Trophoblast cell (in vitro differentiated cells and primary cell): ENCODE measurements at regions not wholly inside any gene's neighbourhood (a gene's known extent, or its start where the extent isn't known, plus 50 kb on each side); places are given as distances from the start of the nearest gene placed in this dataset.

Source experiments
- DNase-seq, 2 donors: peaks; one replicate each; pipeline ENCODE4 v3.0.0-alpha.2; 2016
- H2AFZ ChIP-seq: 2 replicates; pipeline ENCODE4 v1.6.1; 2013; ENCODE audit warnings: low read length, moderate library complexity, mild to moderate bottlenecking; ENCODE audit not compliant: insufficient read depth, poor library complexity
- H2AK5ac ChIP-seq: 2 replicates; pipeline ENCODE4 v1.6.1; 2013; ENCODE audit warnings: mild to moderate bottlenecking, low read length
- H2BK120ac ChIP-seq: 2 replicates; pipeline ENCODE4 v1.6.1; 2013; ENCODE audit warnings: low read length, mild to moderate bottlenecking, moderate library complexity; ENCODE audit not compliant: insufficient read depth, poor library complexity
- H2BK12ac ChIP-seq: 2 replicates; pipeline ENCODE4 v1.6.1; 2013; ENCODE audit warnings: mild to moderate bottlenecking, low read length, moderate library complexity
- H2BK5ac ChIP-seq: 2 replicates; pipeline ENCODE4 v1.6.1; 2013; ENCODE audit warnings: low read length, low read depth, moderate library complexity, mild to moderate bottlenecking; ENCODE audit not compliant: poor library complexity
- H3K14ac ChIP-seq: 2 replicates; pipeline ENCODE4 v1.6.1; 2013; ENCODE audit warnings: mild to moderate bottlenecking, low read length
- H3K18ac ChIP-seq: 2 replicates; pipeline ENCODE4 v1.6.1; 2013; ENCODE audit warnings: mild to moderate bottlenecking, low read length
- H3K23ac ChIP-seq: 2 replicates; pipeline ENCODE4 v1.6.1; 2013; ENCODE audit warnings: low read length
- H3K27ac ChIP-seq: 2 replicates; pipeline ENCODE4 v1.5.1; 2013; ENCODE audit warnings: low read depth, mild to moderate bottlenecking, inconsistent platforms, low read length, moderate library complexity
- H3K27me3 ChIP-seq: 2 replicates; pipeline ENCODE4 v1.6.1; 2013; ENCODE audit warnings: inconsistent platforms, mild to moderate bottlenecking, low read length, moderate library complexity; ENCODE audit not compliant: insufficient read depth
- H3K36me3 ChIP-seq, 2 experiments: 1 replicate in 1 of 2; 2 replicates in 1 of 2; pipeline ENCODE4 v1.6.1; 2013; ENCODE audit warnings: low read length in 2 of 2, mild to moderate bottlenecking in 2 of 2, moderate library complexity in 1 of 2; ENCODE audit not compliant: insufficient read depth in 2 of 2, control insufficient read depth in 1 of 2
- H3K4ac ChIP-seq: 2 replicates; pipeline ENCODE4 v1.6.1; 2013; ENCODE audit warnings: low read depth, mild to moderate bottlenecking, low read length, moderate library complexity
- H3K4me1 ChIP-seq, 2 experiments: 1 replicate in 1 of 2; 2 replicates in 1 of 2; pipeline ENCODE4 v1.6.1; 2013; ENCODE audit warnings: low read length in 2 of 2, mild to moderate bottlenecking in 2 of 2, moderate library complexity in 1 of 2; ENCODE audit not compliant: insufficient read depth in 2 of 2, control insufficient read depth in 1 of 2
- H3K4me2 ChIP-seq: 2 replicates; pipeline ENCODE4 v1.6.1; 2013; ENCODE audit warnings: inconsistent platforms, mild to moderate bottlenecking, low read length, moderate library complexity
- H3K4me3 ChIP-seq: 2 replicates; pipeline ENCODE4 v1.5.1; 2013; ENCODE audit warnings: mild to moderate bottlenecking, low read depth, low read length, inconsistent platforms
- H3K79me1 ChIP-seq: one replicate; pipeline ENCODE4 v1.6.1; 2013; ENCODE audit warnings: low read length
- H3K79me2 ChIP-seq: 2 replicates; pipeline ENCODE4 v1.6.1; 2013; ENCODE audit warnings: low read length, mild to moderate bottlenecking; ENCODE audit not compliant: control insufficient read depth, insufficient read depth, poor library complexity
- H3K9ac ChIP-seq: 2 replicates; pipeline ENCODE4 v1.6.1; 2013; ENCODE audit warnings: mild to moderate bottlenecking, low read length
- H3K9me3 ChIP-seq: 2 replicates; pipeline ENCODE4 v1.6.1; 2013; ENCODE audit warnings: low read depth, mild to moderate bottlenecking, control low read depth, inconsistent platforms, low read length; ENCODE audit not compliant: insufficient read depth
- H4K12ac ChIP-seq: 2 replicates; pipeline ENCODE4 v1.6.1; 2013; ENCODE audit warnings: low read depth, mild to moderate bottlenecking, low read length, moderate library complexity
- H4K8ac ChIP-seq: 2 replicates; pipeline ENCODE4 v1.6.1; 2013; ENCODE audit warnings: low read depth, mild to moderate bottlenecking, low read length, moderate library complexity
- H4K91ac ChIP-seq: one replicate; pipeline ENCODE4 v1.6.1; 2013; ENCODE audit warnings: low read depth, mild to moderate bottlenecking, low read length, moderate library complexity
- WGBS: extraction: QIAGEN DNeasy Blood & Tissue Kit; methylation state at CpG from one replicate; pipeline ENCODE4 v1.1.7; 2013; ENCODE audit warnings: missing lambda C conversion rate; ENCODE audit not compliant: insufficient read length, insufficient coverage; ENCODE audit errors: extremely low coverage; 5-methylcytosine and 5-hydroxymethylcytosine counted together

- Histone ChIP-seq H4K12ac (no peak overlapping the region), H4K8ac (no peak overlapping the region), H3K9me3 (no peaks in the 10 kb centered on the region), H3K27me3 (no peaks in the 10 kb centered on the region), H2AFZ (no peak overlapping the region), H3K36me3 (no peaks in the 10 kb centered on the region), H3K4ac (no peak overlapping the region), H3K18ac (no peak overlapping the region), H2BK120ac (no peak overlapping the region), H3K4me2 (no peak overlapping the region), H3K14ac (no peak overlapping the region), H3K9ac (no peak overlapping the region), H3K23ac (no peak overlapping the region), H2BK12ac (no peak overlapping the region), H2AK5ac (no peak overlapping the region), H2BK5ac (no peak overlapping the region), H3K27ac (no peak overlapping the region), H3K4me3 (no peak overlapping the region), H3K4me1 (no peaks in the 10 kb centered on the region), H3K79me1 (no peaks in the 10 kb centered on the region), H3K79me2 (no peaks in the 10 kb centered on the region), H4K91ac (no peak overlapping the region)
- WGBS, result no CpG with 5 or more reads among the region's 1 CpG
- no peak for DNase-seq
These were observed 303.9 kb upstream of the SLCO3A1 start for GRCh38 chr15:91549581-91549980.

DNA sequence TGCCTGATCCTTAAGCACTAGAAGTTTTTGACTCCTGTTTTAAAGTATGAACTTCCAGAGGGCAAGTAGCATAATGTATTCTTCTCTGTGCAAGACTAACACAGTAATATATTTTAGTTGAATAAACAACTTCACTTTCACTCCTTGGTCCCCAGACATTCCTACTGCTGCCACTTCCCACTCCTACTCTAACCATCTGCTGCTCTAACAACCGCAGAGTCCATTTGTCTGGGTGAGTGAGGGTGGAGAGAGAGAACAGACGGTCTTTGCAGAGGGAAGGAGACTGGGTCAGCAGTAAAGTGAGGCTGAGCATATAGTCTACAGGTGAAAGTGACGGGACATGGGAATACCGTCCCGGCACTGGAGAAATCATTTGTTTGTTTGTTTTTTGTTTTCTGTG, 301.0 kb upstream of the SLCO3A1 start:
- no peak overlapping the region for H2AFZ ChIP-seq
- no peak overlapping the region for H3K14ac ChIP-seq
- H2AK5ac ChIP-seq, result no peak overlapping the region
- H3K36me3 ChIP-seq, result no peaks in the 10 kb centered on the region
- no peak overlapping the region for H3K4me3 ChIP-seq
- H4K8ac ChIP-seq, result no peak overlapping the region
- H4K12ac ChIP-seq, result no peak overlapping the region
- H3K79me1 ChIP-seq, result no peaks in the 10 kb centered on the region
- WGBS, result no CpG with 5 or more reads among the region's 5 CpGs
- H3K79me2 ChIP-seq, result no peaks in the 10 kb centered on the region
- no peak overlapping the region for H3K27ac ChIP-seq
- no peak overlapping the region for H3K9ac ChIP-seq
- no peaks in the 10 kb centered on the region for H3K27me3 ChIP-seq
- no peak overlapping the region for H2BK120ac ChIP-seq
- no peaks in the 10 kb centered on the region for H3K9me3 ChIP-seq
- no peak overlapping the region for H4K91ac ChIP-seq
- no peaks in the 10 kb centered on the region for H3K4me1 ChIP-seq
- DNase-seq, result no peak
- no peak overlapping the region for H3K18ac ChIP-seq
- H2BK12ac ChIP-seq, result no peak overlapping the region
- H3K4me2 ChIP-seq, result no peak overlapping the region
- no peak overlapping the region for H3K4ac ChIP-seq
- H3K23ac ChIP-seq, result no peak overlapping the region
- no peak overlapping the region for H2BK5ac ChIP-seq

DNA sequence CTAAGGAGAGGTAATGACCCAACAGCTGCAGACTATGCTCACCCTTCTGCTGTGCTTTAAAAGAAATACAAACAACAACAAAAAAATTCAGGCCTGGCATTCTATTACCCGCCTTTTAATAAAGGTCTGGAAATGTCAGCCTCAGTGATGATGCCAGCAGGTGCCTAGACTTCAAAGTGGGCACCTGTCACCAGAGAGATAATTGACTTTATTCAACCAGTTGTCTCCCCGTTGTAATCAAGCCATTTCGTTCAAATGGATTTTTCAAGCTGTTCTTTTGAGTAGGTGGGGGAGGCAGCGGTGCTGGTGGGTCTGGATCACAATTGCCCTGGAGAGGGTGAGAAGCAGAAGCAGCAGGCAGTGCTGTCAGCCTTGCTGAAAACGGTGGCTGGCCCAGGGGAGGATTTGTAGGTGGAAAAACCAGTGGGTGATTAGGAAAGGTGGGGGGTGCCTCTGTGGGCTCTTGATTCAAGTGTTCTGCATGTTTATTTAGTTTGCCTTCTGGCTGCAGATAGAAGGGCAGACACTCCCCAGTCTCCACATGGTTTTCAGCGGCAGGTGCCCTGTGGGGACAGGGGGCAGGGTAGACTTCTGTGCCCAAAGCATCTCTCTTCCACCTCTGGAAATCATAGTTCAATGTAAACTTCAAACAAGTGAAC, 300.2 kb upstream of the SLCO3A1 start:
- WGBS, result no CpG with 5 or more reads among the region's 6 CpGs
- Histone ChIP-seq H3K27me3 (no peaks in the 10 kb centered on the region), H3K14ac (no peak overlapping the region), H2BK5ac (no peak overlapping the region), H3K18ac (no peak overlapping the region), H4K91ac (no peak overlapping the region), H3K4me1 (no peaks in the 10 kb centered on the region), H2BK12ac (no peak overlapping the region), H4K12ac (no peak overlapping the region), H3K23ac (no peak overlapping the region), H3K36me3 (no peaks in the 10 kb centered on the region), H4K8ac (no peak overlapping the region), H3K79me2 (no peaks in the 10 kb centered on the region), H3K9me3 (no peaks in the 10 kb centered on the region), H3K4me2 (no peak overlapping the region), H2AK5ac (no peak overlapping the region), H2BK120ac (no peak overlapping the region), H3K27ac (no peak overlapping the region), H3K4me3 (no peak overlapping the region), H3K79me1 (no peaks in the 10 kb centered on the region), H2AFZ (no peak overlapping the region), H3K4ac (no peak overlapping the region), H3K9ac (no peak overlapping the region)
- DNase-seq, result no peak

DNA sequence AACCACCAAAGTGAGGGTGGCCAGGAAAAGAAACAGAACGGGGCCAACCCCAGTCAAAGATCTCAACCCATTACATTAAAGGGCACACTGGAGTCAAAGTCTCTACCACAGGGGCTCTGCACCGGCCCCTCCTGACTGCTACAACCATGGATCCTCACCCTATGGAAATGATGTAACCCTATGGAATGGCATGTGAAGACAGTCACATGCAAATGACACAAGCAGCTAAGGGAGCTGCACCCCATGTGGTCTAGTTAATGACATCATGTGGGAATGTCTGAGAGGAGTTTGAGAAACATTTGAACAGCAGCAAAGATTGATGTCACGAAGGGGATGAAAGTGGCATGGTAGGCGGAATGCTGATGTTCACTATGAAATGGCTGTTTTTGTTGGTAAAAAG, 298.2 kb upstream of the SLCO3A1 start:
- Histone ChIP-seq H2BK120ac (no peak overlapping the region), H4K8ac (no peak overlapping the region), H3K23ac (no peak overlapping the region), H3K4me3 (no peak overlapping the region), H3K9me3 (no peaks in the 10 kb centered on the region), H3K27me3 (no peaks in the 10 kb centered on the region), H3K79me2 (no peaks in the 10 kb centered on the region), H3K4ac (no peak overlapping the region), H3K4me1 (no peaks in the 10 kb centered on the region), H3K9ac (no peak overlapping the region), H2BK5ac (no peak overlapping the region), H2AK5ac (no peak overlapping the region), H2AFZ (no peak overlapping the region), H3K14ac (no peak overlapping the region), H3K4me2 (no peak overlapping the region), H3K79me1 (no peaks in the 10 kb centered on the region), H3K36me3 (no peaks in the 10 kb centered on the region), H2BK12ac (no peak overlapping the region), H3K18ac (no peak overlapping the region), H3K27ac (no peak overlapping the region), H4K12ac (no peak overlapping the region), H4K91ac (no peak overlapping the region)
- DNase-seq, result no peak
- WGBS, result no CpG with 5 or more reads among the region's 4 CpGs
